Mammary epithelial cell (primary cell): ENCODE measurements at regions not wholly inside any gene's neighbourhood (a gene's known extent, or its start where the extent isn't known, plus 50 kb on each side); places are given as distances from the start of the nearest gene placed in this dataset.

Experiments used
- EZH2 ChIP-seq: IDR thresholded peaks from 2 replicates; pipeline ENCODE4 v1.6.1; 2012; ENCODE audit warnings: low read length, inconsistent platforms, borderline replicate concordance
- TF ChIP-seq, protein P1 (sequence below), 2 donors: IDR thresholded peaks in 1 of 2; conservative IDR thresholded peaks in 1 of 2; 2 replicates each; pipeline ENCODE4 v1.5.1; 2011 to 2012; ENCODE audit warnings: inconsistent platforms in 2 of 2, low read length in 2 of 2, mild to moderate bottlenecking in 2 of 2, control low read depth in 1 of 2, low read depth in 1 of 2; ENCODE audit not compliant: insufficient read depth in 1 of 2; ENCODE audit errors: extremely low read depth in 1 of 2

DNA sequence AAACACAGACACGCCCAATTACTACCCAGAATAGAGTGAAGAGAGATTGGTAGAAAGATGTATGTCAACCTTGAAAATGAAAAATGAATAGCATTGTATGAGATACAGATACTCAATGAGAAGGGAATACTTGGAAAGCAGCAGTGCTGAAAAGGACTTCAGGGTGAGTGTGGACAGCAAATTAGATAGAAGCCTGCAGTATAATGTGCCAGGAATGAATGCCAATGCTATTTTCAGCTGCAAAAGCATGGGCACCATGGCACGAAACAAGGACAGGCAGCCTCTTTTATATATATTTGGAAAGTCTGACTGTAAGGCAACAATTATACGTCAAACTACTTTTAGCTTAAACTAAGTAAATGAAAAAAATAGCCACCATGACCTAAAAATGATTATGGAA is 118.2 kb downstream of the PTCHD4 start:
- TF ChIP-seq, protein P1, sequence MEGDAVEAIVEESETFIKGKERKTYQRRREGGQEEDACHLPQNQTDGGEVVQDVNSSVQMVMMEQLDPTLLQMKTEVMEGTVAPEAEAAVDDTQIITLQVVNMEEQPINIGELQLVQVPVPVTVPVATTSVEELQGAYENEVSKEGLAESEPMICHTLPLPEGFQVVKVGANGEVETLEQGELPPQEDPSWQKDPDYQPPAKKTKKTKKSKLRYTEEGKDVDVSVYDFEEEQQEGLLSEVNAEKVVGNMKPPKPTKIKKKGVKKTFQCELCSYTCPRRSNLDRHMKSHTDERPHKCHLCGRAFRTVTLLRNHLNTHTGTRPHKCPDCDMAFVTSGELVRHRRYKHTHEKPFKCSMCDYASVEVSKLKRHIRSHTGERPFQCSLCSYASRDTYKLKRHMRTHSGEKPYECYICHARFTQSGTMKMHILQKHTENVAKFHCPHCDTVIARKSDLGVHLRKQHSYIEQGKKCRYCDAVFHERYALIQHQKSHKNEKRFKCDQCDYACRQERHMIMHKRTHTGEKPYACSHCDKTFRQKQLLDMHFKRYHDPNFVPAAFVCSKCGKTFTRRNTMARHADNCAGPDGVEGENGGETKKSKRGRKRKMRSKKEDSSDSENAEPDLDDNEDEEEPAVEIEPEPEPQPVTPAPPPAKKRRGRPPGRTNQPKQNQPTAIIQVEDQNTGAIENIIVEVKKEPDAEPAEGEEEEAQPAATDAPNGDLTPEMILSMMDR (conservative IDR thresholded peaks at IDR 0.05 in 1 of 2, IDR thresholded peaks at IDR 0.05 in 1 of 2; ENCODE audit: extremely low read depth in 1 of 2, insufficient read depth in 1 of 2, low read depth in 1 of 2, low read length in 2 of 2): no peak
- TF ChIP-seq EZH2: no peak
